Neural crest cell (in vitro differentiated cells): ENCODE measurements at regions not wholly inside any gene's neighbourhood (a gene's known extent, or its start where the extent isn't known, plus 50 kb on each side); places are given as distances from the start of the nearest gene placed in this dataset.

Source experiments
- DNase-seq: peaks from one replicate; pipeline ENCODE4 v3.0.0; 2021; ENCODE audit warnings: low read depth, mixed read lengths, low spot score
- H3K27ac Mint-ChIP-seq: one replicate; pipeline ENCODE4 v1.8.0; 2021; ENCODE audit warnings: mild to moderate bottlenecking, mixed read lengths; ENCODE audit not compliant: unreplicated experiment
- H3K27me3 Mint-ChIP-seq: 2 replicates; pipeline ENCODE4 v1.8.0; 2021; ENCODE audit warnings: low read depth, mild to moderate bottlenecking, mixed read lengths
- H3K36me3 Mint-ChIP-seq: 2 replicates; pipeline ENCODE4 v1.8.0; 2021; ENCODE audit warnings: low read depth, mild to moderate bottlenecking, mixed read lengths
- H3K4me1 Mint-ChIP-seq: 2 replicates; pipeline ENCODE4 v1.8.0; 2021; ENCODE audit warnings: mixed read lengths
- H3K4me3 Mint-ChIP-seq: one replicate; pipeline ENCODE4 v1.8.0; 2021; ENCODE audit warnings: mild to moderate bottlenecking, mixed read lengths
- H3K9me3 Mint-ChIP-seq: 2 replicates; pipeline ENCODE4 v1.8.0; 2021; ENCODE audit warnings: mixed read lengths
- TF ChIP-seq, protein P1 (sequence below): fragments of 200-600 bp; sonication (generic); conservative IDR thresholded peaks from 2 replicates; pipeline ENCODE4 v1.5.0; 2021; ENCODE audit warnings: antibody characterized with exemption, mild to moderate bottlenecking

DNA sequence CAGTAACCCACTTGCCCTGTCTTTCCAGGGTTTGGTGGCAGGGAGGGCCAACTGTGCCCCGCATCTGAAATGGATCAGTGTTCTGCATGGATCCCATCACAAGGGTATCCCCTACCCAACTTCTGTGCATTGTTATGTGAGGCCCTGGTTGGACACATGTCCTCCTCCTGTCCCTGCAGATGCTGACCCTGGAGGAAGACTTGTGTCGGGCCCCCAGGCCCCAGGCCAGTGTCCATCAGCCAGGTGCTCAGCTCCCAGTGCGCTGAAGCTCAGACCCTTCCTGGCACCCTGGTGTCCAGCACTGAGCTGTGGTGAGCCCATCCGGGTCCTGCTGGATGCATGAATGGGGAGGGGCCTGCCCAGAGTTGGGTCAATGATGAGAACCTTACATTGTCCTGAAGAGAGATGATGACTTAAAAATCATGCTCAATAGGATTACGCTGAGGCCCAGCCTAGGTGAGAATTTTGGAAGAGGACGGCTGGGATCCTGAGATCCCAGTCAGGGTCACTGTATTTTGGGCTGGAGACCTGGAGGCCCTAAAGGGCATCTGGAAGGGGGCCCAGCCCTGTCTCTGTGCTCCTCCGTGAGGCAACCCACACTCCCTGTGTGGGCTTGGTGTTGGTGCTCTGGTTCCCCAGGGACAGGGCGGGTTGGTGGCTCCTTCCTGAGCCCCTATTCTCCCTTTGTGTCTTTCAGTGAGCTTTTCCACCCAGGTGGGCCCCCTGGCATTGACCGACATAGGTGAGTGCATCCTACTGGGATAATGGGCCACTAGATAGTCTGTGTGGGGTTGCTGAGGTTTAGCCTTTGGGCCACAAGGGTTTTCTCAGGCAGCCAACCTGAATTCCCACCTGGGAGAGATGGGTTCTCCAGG lies 199.1 kb downstream of the UBE3A start:
- no peaks in the 10 kb centered on the region for H3K9me3 Mint-ChIP-seq
- no peaks in the 10 kb centered on the region for H3K27me3 Mint-ChIP-seq
- H3K4me1 Mint-ChIP-seq, result no peaks in the 10 kb centered on the region
- no peak overlapping the region for H3K4me3 Mint-ChIP-seq
- H3K27ac Mint-ChIP-seq, result no peak overlapping the region
- TF ChIP-seq, protein P1, sequence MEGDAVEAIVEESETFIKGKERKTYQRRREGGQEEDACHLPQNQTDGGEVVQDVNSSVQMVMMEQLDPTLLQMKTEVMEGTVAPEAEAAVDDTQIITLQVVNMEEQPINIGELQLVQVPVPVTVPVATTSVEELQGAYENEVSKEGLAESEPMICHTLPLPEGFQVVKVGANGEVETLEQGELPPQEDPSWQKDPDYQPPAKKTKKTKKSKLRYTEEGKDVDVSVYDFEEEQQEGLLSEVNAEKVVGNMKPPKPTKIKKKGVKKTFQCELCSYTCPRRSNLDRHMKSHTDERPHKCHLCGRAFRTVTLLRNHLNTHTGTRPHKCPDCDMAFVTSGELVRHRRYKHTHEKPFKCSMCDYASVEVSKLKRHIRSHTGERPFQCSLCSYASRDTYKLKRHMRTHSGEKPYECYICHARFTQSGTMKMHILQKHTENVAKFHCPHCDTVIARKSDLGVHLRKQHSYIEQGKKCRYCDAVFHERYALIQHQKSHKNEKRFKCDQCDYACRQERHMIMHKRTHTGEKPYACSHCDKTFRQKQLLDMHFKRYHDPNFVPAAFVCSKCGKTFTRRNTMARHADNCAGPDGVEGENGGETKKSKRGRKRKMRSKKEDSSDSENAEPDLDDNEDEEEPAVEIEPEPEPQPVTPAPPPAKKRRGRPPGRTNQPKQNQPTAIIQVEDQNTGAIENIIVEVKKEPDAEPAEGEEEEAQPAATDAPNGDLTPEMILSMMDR, result no peak
- DNase-seq, result no peak
- H3K36me3 Mint-ChIP-seq, result no peaks in the 10 kb centered on the region

DNA sequence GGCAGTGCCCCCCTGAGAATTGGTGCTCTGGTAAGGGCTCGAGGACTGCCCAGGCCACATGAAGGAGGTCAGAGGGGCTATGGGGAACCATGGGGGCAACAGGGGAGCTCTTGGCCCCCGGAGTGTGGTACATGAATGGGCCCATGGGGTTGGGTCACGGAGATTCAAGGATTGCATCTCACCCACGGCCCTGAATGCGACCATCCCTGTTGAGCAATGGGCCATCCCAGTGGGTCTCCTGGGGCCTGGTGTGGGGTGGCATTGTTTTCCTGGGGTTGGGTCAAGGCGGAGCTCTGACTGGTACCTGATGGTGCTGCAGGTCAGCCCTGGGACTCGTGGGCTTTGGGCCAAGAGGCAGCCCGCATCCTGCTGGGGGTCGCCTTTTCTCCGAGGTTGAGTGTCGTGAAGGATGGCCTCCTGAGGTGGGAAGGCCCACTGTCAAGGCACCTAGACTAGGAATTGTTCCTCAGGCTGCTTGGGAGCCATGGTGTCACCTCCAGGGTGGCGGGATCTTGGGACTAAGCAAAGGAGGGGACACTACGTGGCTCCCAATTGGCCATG lies 198.3 kb downstream of the UBE3A start:
- TF ChIP-seq, protein P1, result no peak
- no peaks in the 10 kb centered on the region for H3K27me3 Mint-ChIP-seq
- H3K4me3 Mint-ChIP-seq, result no peak overlapping the region
- H3K27ac Mint-ChIP-seq, result no peak overlapping the region
- H3K9me3 Mint-ChIP-seq, result peaks cover 2% of the 10 kb centered on the region
- no peak for DNase-seq
- H3K36me3 Mint-ChIP-seq, result no peaks in the 10 kb centered on the region
- H3K4me1 Mint-ChIP-seq, result no peaks in the 10 kb centered on the region

DNA sequence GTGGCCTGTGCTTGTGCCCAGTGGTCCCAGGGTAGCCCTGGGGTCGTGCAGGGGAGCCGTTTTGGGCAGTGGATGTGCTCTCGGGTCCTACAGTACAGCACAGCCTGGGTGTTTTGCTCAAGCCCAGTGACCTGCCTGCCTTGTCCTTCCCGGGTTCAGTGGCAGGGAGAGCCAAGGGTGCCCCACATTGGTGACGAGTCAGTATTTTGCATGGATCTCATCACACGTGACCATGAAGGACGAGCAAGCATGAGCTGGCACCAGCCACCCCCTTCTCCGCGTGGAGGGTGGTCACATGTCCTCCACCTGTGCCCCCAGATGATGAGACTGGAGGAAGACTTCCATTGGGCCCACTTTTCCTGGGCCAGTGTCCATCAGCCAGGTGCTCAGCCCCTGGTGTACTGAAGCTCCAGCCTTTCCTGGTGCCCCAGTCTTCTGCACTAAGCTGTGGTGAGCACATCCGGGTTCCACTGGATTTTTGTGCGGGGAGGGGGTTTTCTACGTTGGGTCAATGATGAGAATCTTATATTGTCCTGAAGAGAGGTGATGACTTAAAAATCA lies 197.5 kb downstream of the UBE3A start:
- H3K4me1 Mint-ChIP-seq, result no peaks in the 10 kb centered on the region

DNA sequence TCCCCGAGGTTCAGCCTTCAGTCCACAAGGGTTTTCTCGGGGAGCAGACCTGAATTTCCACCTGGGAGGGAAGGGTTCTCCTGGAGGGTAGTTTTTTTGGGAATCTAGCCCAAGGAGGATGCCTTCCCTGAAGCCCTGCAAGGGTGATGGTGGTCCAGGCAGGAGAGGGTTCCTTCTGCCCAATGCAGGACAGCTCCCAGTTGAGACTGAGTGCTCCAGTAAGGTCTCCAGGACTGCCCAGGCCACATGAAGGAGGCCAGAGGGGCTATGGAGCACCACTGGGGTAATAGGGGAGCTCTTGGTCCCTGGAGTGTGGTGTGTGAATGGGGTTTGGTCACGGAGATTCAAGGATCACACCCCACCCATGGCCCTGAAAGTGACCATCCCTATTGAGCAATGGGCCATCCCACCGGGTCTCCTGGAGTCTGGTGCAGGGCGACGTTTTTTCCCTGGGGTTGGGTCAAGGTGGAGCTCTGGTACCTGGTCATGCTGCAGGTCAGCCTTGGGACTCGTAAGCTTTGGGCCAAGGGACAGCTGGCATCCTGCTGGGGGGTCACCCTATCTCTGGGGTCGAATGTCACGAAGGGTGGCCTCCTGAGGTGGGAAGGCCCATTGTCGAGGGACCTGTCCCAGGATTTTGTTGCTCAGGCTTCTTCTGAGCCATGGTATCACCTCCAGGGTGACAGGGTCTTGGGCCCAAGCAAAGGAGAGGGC lies 196.5 kb downstream of the UBE3A start:
- no peaks in the 10 kb centered on the region for H3K27me3 Mint-ChIP-seq
- H3K36me3 Mint-ChIP-seq, result peaks cover 3% of the 10 kb centered on the region
- TF ChIP-seq, protein P1, result no peak
- no peak overlapping the region for H3K27ac Mint-ChIP-seq
- H3K4me3 Mint-ChIP-seq, result no peak overlapping the region
- no peaks in the 10 kb centered on the region for H3K4me1 Mint-ChIP-seq
- peaks cover 2% of the 10 kb centered on the region for H3K9me3 Mint-ChIP-seq
- DNase-seq, result no peak

More for the DNA sequence above, 197.5 kb downstream of the UBE3A start:
- DNase-seq, result no peak
- Mint-ChIP-seq H3K27me3 (no peaks in the 10 kb centered on the region), H3K4me3 (no peak overlapping the region), H3K27ac (no peak overlapping the region), H3K36me3 (no peaks in the 10 kb centered on the region), H3K9me3 (peaks cover 2% of the 10 kb centered on the region)
- TF ChIP-seq, protein P1, result no peak

DNA sequence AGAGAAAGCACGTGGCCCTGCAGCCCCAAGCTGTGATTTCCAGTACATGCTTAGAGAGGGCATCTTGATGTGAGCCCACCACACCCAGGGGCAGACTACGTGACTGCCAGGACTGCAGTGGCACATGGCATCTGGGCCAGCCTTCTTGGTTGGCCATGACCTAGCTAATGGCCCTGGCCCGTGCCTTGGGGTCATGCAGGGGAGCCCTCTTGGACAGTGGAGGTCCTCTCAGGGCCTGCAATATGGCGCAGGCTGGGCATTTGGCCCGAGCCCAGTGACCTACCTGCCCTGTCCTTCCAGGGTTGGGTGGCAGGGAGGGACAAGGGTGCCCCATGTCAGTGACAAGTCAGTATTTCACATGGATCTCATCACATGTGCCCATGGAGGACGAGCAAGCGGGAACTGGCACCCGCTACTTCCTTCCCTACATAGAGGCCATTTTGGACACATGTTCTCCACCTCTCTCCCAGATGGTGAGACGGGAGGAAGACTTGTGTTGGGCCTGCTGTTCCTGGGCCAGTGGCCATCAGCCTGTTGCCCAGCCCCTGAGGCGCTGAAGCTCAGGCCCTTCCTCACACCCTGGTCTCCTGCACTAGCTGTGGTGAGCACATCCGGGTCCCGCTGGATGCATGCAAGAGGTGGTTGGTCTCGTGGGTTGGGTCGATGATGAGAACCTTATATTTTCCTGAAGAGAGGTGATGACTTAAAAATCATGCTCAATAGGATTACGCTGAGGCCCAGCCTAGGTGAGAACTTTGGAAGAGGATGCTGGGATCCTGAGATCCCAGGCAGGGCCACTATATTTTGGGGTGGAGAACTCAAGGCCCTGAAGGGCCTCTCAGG lies 195.6 kb downstream of the UBE3A start:
- peaks cover 2% of the 10 kb centered on the region for H3K9me3 Mint-ChIP-seq

More for the DNA sequence above, 195.6 kb downstream of the UBE3A start:
- Mint-ChIP-seq H3K4me3 (no peak overlapping the region), H3K4me1 (no peaks in the 10 kb centered on the region), H3K27me3 (no peaks in the 10 kb centered on the region), H3K36me3 (peaks cover 3% of the 10 kb centered on the region), H3K27ac (no peak overlapping the region)
- TF ChIP-seq, protein P1, result no peak
- DNase-seq, result no peak
